ENCODE measurements at regions not wholly inside any gene's neighbourhood (a gene's known extent, or its start where the extent isn't known, plus 50 kb on each side); places are given as distances from the start of the nearest gene placed in this dataset.
"Not testable (repeated sequence)": the region's sequence is repeated elsewhere in the genome, so short reads cannot be mapped to it uniquely, and the experiment has no call there.

- DNase-seq (no peak), ATAC-seq (no peak)
- H3K4me1 ChIP-seq: no peaks in the 10 kb centered on the region
- no peak overlapping the region for H3K4me3 ChIP-seq
- H3K27ac ChIP-seq: no peak overlapping the region
- 54% methylated on average over 6 of the region's 6 CpGs for WGBS (ENCODE audit: insufficient coverage, low coverage, low lambda C conversion rate, missing lambda C conversion rate)
- TF ChIP-seq POLR2A (IDR thresholded peaks at IDR 0.05): no peak
- TF ChIP-seq, protein P1, sequence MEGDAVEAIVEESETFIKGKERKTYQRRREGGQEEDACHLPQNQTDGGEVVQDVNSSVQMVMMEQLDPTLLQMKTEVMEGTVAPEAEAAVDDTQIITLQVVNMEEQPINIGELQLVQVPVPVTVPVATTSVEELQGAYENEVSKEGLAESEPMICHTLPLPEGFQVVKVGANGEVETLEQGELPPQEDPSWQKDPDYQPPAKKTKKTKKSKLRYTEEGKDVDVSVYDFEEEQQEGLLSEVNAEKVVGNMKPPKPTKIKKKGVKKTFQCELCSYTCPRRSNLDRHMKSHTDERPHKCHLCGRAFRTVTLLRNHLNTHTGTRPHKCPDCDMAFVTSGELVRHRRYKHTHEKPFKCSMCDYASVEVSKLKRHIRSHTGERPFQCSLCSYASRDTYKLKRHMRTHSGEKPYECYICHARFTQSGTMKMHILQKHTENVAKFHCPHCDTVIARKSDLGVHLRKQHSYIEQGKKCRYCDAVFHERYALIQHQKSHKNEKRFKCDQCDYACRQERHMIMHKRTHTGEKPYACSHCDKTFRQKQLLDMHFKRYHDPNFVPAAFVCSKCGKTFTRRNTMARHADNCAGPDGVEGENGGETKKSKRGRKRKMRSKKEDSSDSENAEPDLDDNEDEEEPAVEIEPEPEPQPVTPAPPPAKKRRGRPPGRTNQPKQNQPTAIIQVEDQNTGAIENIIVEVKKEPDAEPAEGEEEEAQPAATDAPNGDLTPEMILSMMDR (IDR thresholded peaks at IDR 0.05): no peak
- H3K9me3 ChIP-seq: no peaks in the 10 kb centered on the region
- H3K36me3 ChIP-seq: no peaks in the 10 kb centered on the region
- no peaks in the 10 kb centered on the region for H3K27me3 ChIP-seq
- intact Hi-C loops (cut with DNase I): loop anchor here in 1 of 2 donors (5.0 kb wide), 1 partner anchor 151 kb away; no protein-coding TSS in a partner anchor
Measured at GRCh38 chr9:763692-764091, 77.8 kb upstream of the DMRT1 start.

DNA sequence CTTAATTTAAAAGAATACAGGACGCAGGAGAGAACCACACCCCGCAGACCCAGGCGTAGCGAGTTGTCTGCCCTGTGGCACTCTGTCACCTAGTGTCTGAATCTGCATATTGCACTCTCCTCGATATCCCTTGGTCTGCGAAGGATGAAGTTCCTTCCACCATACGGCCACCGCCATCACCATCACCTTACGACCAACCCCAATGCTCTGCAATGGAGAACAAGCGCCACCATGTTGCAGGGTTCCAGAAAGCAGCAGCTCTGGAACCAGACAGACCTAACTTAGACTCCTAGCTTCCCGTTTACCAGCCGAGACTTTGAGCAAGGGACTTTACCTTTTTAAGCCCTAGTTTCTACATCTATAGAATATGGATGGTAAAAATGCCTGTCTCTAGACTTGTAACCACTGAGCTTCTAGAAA lies 77.4 kb upstream of the DMRT1 start:
- DNase-seq: peak in 2 of 3 donors; percentile 51 to 63
- intact Hi-C loops (cut with DNase I): loop anchor here in 1 of 2 donors (5.0 kb wide), 1 partner anchor 152 kb away; no protein-coding TSS in a partner anchor
- H3K4me1 ChIP-seq: no peaks in the 10 kb centered on the region
- H3K9me3 ChIP-seq: no peaks in the 10 kb centered on the region
- peak; percentile 91 to 99 (median 97) for ATAC-seq
- WGBS (ENCODE audit: insufficient coverage, low coverage, low lambda C conversion rate, missing lambda C conversion rate): 25% methylated on average over 10 of the region's 12 CpGs
- no peak overlapping the region for H3K4me3 ChIP-seq
- H3K36me3 ChIP-seq: no peaks in the 10 kb centered on the region
- H3K27me3 ChIP-seq: no peaks in the 10 kb centered on the region
- H3K27ac ChIP-seq: no peak overlapping the region
- no peak for TF ChIP-seq POLR2A (IDR thresholded peaks at IDR 0.05)
- TF ChIP-seq, protein P1 (IDR thresholded peaks at IDR 0.05): peak; percentile 80 to 89 (median 87)

GRCh38 chr9:764986-765385 lies 76.5 kb upstream of the DMRT1 start:
- no peak for DNase-seq
- no peak for ATAC-seq
- intact Hi-C loops (cut with DNase I): loop anchor here in 1 of 2 donors (5.0 kb wide), 1 partner anchor 153 kb away; no protein-coding TSS in a partner anchor
- WGBS (ENCODE audit: insufficient coverage, low coverage, low lambda C conversion rate, missing lambda C conversion rate): 80% methylated on average over 2 of the region's 2 CpGs
- Histone ChIP-seq H3K9me3 (no peaks in the 10 kb centered on the region), H3K36me3 (no peaks in the 10 kb centered on the region), H3K27me3 (no peaks in the 10 kb centered on the region), H3K4me1 (no peaks in the 10 kb centered on the region), H3K27ac (no peak overlapping the region), H3K4me3 (no peak overlapping the region)
- TF ChIP-seq POLR2A (IDR thresholded peaks at IDR 0.05): no peak
- TF ChIP-seq, protein P1 (IDR thresholded peaks at IDR 0.05): no peak

- H3K36me3 ChIP-seq; intact Hi-C loops (cut with DNase I); H3K4me3 ChIP-seq; H3K4me1 ChIP-seq; ATAC-seq; DNase-seq; H3K27me3 ChIP-seq; H3K27ac ChIP-seq; H3K9me3 ChIP-seq: not testable (repeated sequence)
- 100% methylated on average over 1 of the region's 9 CpGs for WGBS (ENCODE audit: insufficient coverage, low coverage, low lambda C conversion rate, missing lambda C conversion rate)
Measured at GRCh38 chr9:767061-767561, 74.4 kb upstream of the DMRT1 start.

DNA sequence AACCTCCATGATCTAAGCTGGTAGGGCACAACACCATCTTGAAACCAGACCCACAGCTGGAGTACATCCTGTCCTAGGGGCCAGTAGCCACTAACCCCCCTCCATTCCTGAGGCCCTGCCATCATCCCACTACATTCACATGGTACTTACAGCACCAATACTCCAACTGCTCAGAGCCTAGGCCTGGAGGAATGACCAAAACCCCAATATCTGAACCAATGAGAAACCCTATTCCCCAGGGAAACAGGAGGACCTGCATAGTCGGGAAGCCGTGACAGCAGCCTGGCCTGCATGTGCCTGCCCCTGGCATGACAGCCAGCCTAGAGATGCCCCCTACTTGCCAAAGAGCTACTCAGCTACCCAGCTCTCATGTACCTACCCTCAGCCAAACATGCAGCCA lies 65.4 kb upstream of the DMRT1 start:
- no peak for TF ChIP-seq POLR2A (IDR thresholded peaks at IDR 0.05)
- TF ChIP-seq, protein P1 (IDR thresholded peaks at IDR 0.05): no peak
- ATAC-seq (no peak), DNase-seq (no peak)
- intact Hi-C loops (cut with DNase I): no loop called here
- no peak overlapping the region for H3K27ac ChIP-seq
- WGBS (ENCODE audit: insufficient coverage, low coverage, low lambda C conversion rate, missing lambda C conversion rate): no CpG with 5 or more reads among the region's 2 CpGs
- no peak overlapping the region for H3K4me3 ChIP-seq
- H3K36me3 ChIP-seq: no peaks in the 10 kb centered on the region
- H3K9me3 ChIP-seq: no peaks in the 10 kb centered on the region
- no peaks in the 10 kb centered on the region for H3K4me1 ChIP-seq
- no peaks in the 10 kb centered on the region for H3K27me3 ChIP-seq
